GM12872 (cell line): ENCODE measurements at regions not wholly inside any gene's neighbourhood (a gene's known extent, or its start where the extent isn't known, plus 50 kb on each side); places are given as distances from the start of the nearest gene placed in this dataset.

Source experiments
- CTCF ChIP-seq: IDR thresholded peaks from 3 replicates; pipeline ENCODE4 v1.5.1; 2011; ENCODE audit warnings: low read depth, mild to moderate bottlenecking, low read length, moderate library complexity; ENCODE audit not compliant: insufficient read depth

- no peak for TF ChIP-seq CTCF
These were observed 529.4 kb upstream of the AMOT start for GRCh38 chrX:113370006-113370405.

GRCh38 chrX:113369056-113369455 is 528.4 kb upstream of the AMOT start:
- no peak for TF ChIP-seq CTCF

GRCh38 chrX:113353134-113353533 is 512.5 kb upstream of the AMOT start:
- no peak for TF ChIP-seq CTCF

DNA sequence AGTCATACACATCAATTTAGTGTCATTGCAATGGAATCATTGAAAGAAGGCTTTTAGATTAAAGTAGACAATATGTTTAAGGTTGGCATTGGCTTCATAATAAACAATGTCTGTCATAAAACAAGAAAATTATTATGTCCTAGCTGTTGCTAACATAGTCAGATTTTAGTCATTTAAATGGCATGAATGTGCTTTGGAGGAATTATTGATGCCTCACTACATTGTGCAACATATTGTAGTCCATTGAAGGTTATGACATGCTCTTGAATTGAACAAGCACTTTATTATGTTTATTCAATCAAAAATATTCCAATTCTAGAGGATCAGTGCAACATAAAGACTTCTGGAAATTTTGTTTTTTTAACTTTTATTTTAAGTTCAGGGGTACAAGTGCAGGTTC is 489.8 kb upstream of the AMOT start:
- TF ChIP-seq CTCF: no peak

DNA sequence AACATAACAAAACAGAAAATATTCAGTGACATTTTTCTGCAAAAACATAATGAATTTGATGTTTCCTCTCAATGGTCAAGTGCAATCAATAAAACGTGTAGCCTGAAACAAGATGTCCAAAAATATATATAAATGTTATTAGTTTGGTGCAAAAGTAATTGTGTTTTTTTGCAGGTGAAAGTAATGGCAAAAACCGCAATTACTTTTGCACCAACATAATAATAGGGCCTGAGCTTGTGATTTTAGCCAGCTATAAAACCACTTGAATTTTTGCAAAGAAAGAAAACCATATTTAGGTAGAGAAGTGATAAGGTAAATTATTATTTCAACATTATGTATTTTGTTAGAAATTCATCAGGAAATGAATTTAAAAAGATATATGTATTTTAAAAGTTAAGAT is 475.3 kb upstream of the AMOT start:
- TF ChIP-seq CTCF: no peak

DNA sequence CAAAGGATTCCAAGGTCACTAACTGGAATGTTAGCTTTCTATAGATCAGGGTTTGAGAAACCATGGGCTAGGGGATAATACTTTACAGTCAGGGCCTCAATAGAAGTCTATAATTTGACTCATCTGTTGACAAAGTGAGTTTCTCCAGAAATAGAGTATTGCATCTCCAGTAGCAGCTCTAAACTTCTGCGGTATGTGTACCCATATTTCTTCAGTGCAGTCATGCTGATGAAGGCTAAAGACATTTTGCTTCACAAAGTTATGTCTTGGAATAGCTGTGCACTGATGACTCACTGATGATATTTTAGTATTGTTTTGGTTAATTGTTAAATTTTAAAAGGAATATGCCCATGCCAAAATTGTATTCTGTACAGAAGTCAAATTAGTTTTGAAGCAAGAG is 464.9 kb upstream of the AMOT start:
- no peak for TF ChIP-seq CTCF

GRCh38 chrX:113300580-113300979 is 459.9 kb upstream of the AMOT start:
- no peak for TF ChIP-seq CTCF

DNA sequence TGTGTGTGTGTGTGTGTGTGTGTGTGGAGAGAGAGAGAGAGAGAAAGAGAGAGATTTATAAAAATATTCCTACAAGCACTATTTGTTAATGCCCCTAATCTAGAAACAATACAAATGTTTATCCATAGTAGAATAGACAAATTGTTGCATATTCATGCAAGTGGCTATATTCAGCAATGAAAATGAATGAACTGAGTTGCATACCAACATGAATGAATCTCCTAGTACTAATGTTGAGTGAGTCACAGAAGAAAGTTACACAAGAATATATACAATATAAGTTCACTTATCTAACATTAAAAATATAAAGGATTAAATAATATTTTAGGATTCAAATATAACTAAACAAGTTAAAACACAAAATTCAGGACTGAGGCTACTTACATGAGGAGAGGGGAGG is 456.8 kb upstream of the AMOT start:
- TF ChIP-seq CTCF: no peak
